Tibial nerve (tissue), 4 donors: ENCODE measurements at regions not wholly inside any gene's neighbourhood (a gene's known extent, or its start where the extent isn't known, plus 50 kb on each side); places are given as distances from the start of the nearest gene placed in this dataset.

Experiments
- CTCF ChIP-seq, 5 experiments: fragments of 200-600 bp in 3 of 5; fragments of 450-650 bp in 2 of 5; sonication (generic) in 3 of 5; IDR thresholded peaks; one replicate each; pipeline ENCODE4 v1.5.1; 2016 to 2019; ENCODE audit warnings: antibody characterized with exemption in 5 of 5, mild to moderate bottlenecking in 3 of 5, moderate library complexity in 2 of 5
- EP300 ChIP-seq, 2 donors: sonication (generic); formaldehyde crosslinking; IDR thresholded peaks; one replicate each; pipeline ENCODE4 v1.6.1; 2017; ENCODE audit warnings: antibody characterized with exemption in 2 of 2, mild to moderate bottlenecking in 1 of 2
- POLR2A ChIP-seq, 2 donors: fragments of 450-650 bp; IDR thresholded peaks; one replicate each; pipeline ENCODE4 v1.6.1; 2017; ENCODE audit warnings: antibody characterized with exemption in 2 of 2, mild to moderate bottlenecking in 2 of 2, moderate library complexity in 2 of 2

GRCh38 chr10:2106641-2107040, 369.3 kb upstream of the ADARB2 start:
- TF ChIP-seq CTCF (IDR thresholded peaks at IDR 0.05) (no peak), EP300 (IDR thresholded peaks at IDR 0.05) (no peak), POLR2A (IDR thresholded peaks at IDR 0.05) (no peak)
